HG02870 (cell line): ENCODE measurements at regions not wholly inside any gene's neighbourhood (a gene's known extent, or its start where the extent isn't known, plus 50 kb on each side); places are given as distances from the start of the nearest gene placed in this dataset.
"Not testable (repeated sequence)": the region's sequence is repeated elsewhere in the genome, so short reads cannot be mapped to it uniquely, and the experiment has no call there.

Source experiments
- ATAC-seq: cut with Tn5 transposase; IDR thresholded peaks from one replicate; pipeline ENCODE4 v1.9.1; 2021; ENCODE audit warnings: mild to moderate bottlenecking, moderate library complexity; ENCODE audit not compliant: unreplicated experiment

DNA sequence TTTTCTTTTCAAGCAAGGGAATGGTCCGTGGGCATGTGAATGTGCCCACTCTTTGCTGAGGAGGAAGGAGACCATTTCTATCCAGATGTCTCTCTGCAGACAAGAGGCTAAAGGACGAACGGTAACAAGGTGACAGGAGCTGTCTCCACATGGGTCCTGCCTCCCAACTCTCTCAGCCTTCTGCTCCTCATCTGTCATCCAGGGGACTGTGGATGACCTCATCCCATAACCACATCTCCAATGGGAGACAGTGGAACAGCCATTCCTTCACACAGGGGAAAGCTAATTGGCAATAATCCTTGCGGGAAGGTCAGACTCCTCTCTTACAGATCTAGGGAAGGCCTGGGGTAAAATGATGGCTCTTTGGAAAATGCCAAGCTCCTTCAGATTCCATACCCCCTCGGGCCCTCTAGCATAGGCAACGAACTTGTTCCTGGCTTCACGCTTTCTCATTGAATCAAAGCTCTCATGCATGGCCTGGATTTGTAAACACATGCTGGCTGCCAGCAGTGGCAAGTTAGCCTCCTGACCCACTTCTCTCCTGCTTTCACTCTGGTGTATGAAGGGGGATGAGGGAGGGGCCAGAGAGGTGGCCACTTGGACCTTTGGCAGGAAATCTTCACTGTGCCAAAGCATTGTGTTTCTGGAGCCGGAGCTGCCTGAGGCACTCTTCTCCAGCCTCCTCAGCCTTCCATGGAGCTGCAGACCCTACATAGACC is 65.8 kb upstream of the IKBKE start:
- ATAC-seq: not testable (repeated sequence)

DNA sequence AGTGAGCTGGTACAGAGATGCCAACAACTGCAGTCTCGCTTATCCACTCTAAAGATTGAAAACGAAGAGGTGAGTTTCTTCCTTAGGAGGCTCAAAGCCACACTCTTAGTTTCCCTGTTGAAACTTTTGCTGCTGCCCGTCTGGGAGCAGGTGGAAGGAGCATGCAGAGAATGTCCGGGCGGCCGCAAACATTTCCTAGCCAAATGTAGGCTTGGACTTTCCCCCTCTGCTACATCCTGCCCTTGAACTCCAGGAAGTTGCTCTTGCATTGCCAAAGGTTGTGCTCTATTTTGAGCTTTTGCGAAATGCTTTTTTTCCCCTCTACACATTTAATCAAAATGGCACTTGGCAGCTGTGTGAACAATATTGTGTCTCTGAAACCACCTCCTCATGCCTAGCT is 65.0 kb upstream of the IKBKE start:
- ATAC-seq: not testable (repeated sequence)

DNA sequence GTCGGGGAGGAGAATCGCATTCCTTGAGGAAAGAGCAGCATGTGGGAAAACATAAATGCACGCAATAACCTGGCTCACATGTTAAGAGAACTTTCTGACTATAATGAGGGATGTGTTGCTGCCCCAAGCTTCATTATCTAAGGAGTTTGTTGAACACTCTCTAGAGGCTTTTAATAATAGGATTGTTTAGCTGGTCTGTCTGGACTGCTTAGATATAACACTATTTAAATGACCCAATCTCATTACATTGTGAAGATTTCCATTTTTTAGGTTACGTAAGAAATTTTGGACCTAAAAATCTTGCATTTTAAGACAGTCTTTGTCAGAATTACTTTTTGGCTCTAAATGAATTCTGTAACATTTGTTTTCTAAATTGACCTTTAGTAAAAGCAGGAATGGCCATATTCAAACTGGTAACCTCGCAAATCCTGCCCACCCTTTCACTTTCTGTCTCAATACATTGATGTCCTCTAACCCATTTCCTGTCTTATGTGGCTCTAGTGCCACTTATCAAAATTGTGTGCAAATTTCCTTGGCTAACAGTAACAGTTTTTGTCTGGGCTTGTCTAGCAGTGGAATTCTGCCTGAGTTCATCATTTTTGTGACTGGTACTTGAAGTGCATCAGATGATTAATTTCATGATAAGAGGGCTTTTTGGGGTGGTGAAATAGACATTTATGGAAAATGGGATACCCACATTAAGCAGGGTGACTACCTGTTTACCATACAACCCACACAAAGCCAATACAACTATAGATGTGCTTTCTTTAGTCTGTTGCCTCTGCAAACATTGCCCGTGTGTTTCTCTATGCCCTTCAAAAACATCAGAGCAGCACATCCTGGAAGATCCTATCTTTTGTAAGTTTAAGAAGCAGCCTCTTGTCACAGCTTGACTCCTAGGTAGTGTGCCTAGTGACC is 61.6 kb upstream of the IKBKE start:
- ATAC-seq: not testable (repeated sequence)

DNA sequence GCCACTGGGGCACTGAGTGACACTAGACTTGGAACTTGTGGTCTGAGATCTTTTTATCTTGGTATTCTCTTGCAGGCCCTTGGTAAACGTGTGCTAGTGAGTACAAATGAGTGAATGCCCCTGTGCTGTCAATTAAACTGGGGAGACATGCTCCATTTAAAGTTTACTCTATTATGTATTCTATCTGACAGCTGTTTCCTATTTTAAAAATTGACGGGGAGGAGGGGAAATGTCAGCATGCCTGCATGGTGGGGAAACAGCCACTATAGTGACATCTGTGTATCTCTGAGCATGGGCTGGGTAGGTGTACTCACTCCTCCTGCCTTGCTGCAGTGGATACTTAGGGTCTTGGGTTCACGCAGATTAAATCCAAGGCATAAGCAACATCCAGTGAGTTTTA is 59.0 kb upstream of the IKBKE start:
- no peak for ATAC-seq

DNA sequence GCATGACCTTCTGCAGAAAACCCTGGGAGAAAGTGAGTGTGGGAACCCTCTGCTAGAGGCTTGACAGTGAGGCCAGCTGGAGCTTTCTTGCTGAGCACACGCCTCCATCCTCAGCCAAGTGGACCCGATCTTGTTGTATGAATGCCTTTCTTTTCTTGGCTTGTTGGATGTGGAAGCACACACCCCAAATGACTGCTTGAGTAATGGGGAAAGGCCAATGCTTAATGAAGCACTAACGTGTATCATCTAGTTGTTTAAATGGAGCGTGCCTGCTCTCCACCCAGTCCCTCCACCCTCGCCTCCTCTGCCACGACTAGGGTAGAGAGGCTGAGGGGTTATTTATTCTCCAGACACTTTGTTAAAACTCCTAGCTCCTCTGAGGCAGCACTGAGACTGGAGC is 54.3 kb upstream of the IKBKE start:
- ATAC-seq: no peak

DNA sequence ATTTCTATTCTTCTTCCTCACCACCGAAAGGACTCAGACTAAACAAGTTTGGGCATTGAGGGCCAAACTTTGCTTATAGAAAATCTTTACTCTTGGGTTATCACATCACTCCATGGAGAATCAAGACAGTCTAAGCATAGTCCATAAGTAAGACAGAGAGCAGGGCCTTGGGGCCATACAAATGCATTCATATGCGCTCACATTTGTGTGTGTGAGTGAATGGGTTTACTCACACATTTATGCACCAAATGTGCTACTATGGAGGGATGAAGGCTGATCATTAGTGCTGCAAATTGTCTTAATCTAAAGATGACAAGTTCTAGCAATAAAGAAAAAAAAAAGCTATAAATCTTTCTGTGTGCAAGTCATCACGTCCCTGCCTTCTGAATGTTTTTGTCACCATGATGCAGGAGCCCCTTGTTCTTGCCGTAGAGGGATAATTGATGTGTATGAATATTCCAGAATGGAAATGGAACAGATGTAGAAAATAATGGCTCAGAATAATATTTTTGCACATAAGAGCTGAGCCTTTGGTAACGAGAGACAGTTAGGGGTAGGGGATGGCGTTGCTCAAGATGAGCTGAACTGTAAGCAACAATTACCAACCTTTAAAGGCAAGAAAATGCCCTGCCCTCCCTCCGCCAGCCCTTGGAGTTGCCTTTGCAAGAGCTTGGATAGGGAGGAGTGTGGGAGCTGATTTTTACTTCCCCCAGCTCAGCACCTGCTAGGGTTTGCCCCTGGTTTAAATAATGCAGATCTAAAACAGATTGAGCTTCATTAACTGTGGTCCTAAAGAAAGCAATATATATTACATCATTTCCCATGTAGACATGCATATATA is 52.3 kb upstream of the IKBKE start:
- no peak for ATAC-seq

DNA sequence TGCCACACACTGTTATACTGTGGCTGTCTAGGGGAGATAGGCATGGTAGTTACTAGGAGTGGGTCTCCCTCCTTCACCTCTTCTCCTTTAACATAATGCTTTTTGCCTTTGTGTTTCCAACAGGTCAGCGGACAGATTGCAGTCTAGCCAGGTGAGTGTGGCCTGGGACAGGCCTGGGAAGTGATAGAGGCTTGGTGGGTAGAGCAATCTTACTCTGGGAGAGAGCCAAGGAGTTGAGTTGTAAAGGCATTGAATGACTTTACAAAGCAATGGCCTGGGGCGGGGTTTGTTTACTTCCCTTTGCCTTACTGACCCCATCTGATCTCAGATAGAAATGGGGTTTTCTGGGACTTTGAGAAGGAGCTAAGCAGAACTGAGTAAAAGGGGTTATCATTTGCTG is 51.0 kb upstream of the IKBKE start:
- no peak for ATAC-seq

DNA sequence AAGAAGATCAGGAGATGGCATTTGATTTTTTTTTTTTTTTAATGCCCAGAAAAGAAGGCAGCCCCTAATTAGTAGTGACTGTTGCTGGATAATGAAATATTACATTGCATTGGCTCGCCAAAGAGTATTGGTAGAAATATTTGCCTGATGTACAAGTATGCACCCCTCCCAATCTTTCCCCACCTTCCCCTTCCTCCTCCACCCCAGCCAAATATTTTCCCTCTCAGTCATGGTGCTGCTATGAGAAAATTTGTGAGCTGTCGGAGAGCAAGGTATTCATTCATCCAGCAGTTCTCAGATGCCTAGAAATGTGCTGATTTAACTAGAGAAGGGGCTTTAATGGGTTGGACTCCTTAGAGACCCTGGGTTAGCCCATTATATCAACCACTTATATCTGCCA is 50.5 kb upstream of the IKBKE start:
- ATAC-seq: no peak

DNA sequence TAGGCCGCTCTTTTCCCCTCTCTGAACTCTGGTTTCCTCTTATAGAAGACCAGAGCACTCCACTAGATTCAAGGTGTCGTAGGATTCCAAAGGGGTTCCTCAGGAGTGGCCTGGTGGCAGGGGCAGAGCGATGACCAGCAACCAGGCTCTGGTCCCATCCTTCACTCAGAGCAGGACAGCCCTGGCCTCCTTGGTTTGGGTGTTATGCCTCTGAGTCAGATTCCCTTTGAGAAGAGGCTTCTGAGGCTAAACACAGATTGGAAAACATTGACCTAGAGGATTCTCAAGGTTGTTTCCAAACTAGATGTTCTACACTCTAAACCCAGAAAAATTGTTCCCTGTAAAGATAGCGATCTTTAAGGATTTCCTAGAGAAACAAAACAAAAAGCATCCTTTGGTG is 49.8 kb upstream of the IKBKE start:
- ATAC-seq: no peak
